CD14-positive monocyte (primary cell): ENCODE measurements at regions not wholly inside any gene's neighbourhood (a gene's known extent, or its start where the extent isn't known, plus 50 kb on each side); places are given as distances from the start of the nearest gene placed in this dataset.

Experiments
- DNase-seq, 3 donors: peaks; one replicate each; pipeline ENCODE4 v3.0.0-alpha.2; 2011 to 2022
- H2AFZ ChIP-seq: 2 replicates; pipeline ENCODE4 v1.6.0; 2012; ENCODE audit warnings: mild to moderate bottlenecking, low read depth, low read length, inconsistent platforms; ENCODE audit not compliant: insufficient read depth, poor library complexity, severe bottlenecking
- H3K27ac ChIP-seq, 2 donors: 1 replicate in 1 of 2; 2 replicates in 1 of 2; pipeline ENCODE4 v1.5.1; 2012 to 2013; ENCODE audit warnings: low read length in 2 of 2, control low read depth in 1 of 2, inconsistent platforms in 1 of 2, low read depth in 1 of 2, mild to moderate bottlenecking in 1 of 2
- H3K27me3 ChIP-seq, 2 donors: one replicate each; pipeline versions ENCODE4 v1.6.0 to v1.6.1; 2011 to 2013; ENCODE audit warnings: low read length in 2 of 2; ENCODE audit not compliant: control insufficient read depth in 2 of 2, insufficient read depth in 2 of 2
- H3K36me3 ChIP-seq, 2 donors: replicated peaks in 1 of 2; 1 replicate in 1 of 2; 2 replicates in 1 of 2; pipeline versions ENCODE4 v1.5.1 to v1.6.1; 2012 to 2013; ENCODE audit warnings: low read length in 2 of 2, control low read depth in 1 of 2, inconsistent platforms in 1 of 2, mild to moderate bottlenecking in 1 of 2; ENCODE audit not compliant: insufficient read depth in 2 of 2, control insufficient read depth in 1 of 2
- H3K4me1 ChIP-seq, 2 donors: 1 replicate in 1 of 2; 2 replicates in 1 of 2; pipeline versions ENCODE4 v1.5.1 to v1.6.1; 2012 to 2013; ENCODE audit warnings: low read length in 2 of 2, control low read depth in 1 of 2, inconsistent platforms in 1 of 2, mild to moderate bottlenecking in 1 of 2, moderate library complexity in 1 of 2; ENCODE audit not compliant: insufficient read depth in 2 of 2, control insufficient read depth in 1 of 2
- H3K4me2 ChIP-seq: replicated peaks from 2 replicates; pipeline ENCODE3; 2012; ENCODE audit warnings: low read length, moderate library complexity, mild to moderate bottlenecking; ENCODE audit not compliant: poor library complexity, severe bottlenecking; ENCODE audit errors: extremely low read depth
- H3K4me3 ChIP-seq, 3 experiments: fragments of 200-600 bp in 1 of 3; sonication (generic) in 1 of 3; replicated peaks in 1 of 3; 1 replicate in 2 of 3; 2 replicates in 1 of 3; pipeline ENCODE4 v1.5.1; 2011 to 2013; ENCODE audit warnings: low read length in 3 of 3, mild to moderate bottlenecking in 3 of 3, control low read depth in 2 of 3, low read depth in 2 of 3, inconsistent platforms in 1 of 3, moderate library complexity in 1 of 3
- H3K79me2 ChIP-seq: 2 replicates; pipeline ENCODE4 v1.6.0; 2012; ENCODE audit warnings: mild to moderate bottlenecking, control low read depth, inconsistent platforms, low read length, moderate library complexity; ENCODE audit not compliant: insufficient read depth
- H3K9ac ChIP-seq: 2 replicates; pipeline ENCODE4 v1.6.0; 2017; ENCODE audit warnings: low read length, mild to moderate bottlenecking; ENCODE audit not compliant: insufficient read depth, poor library complexity, severe bottlenecking
- H3K9me3 ChIP-seq, 2 donors: replicated peaks in 1 of 2; 1 replicate in 1 of 2; 2 replicates in 1 of 2; pipeline versions ENCODE4 v1.5.1 to v1.6.1; 2012 to 2013; ENCODE audit warnings: low read length in 2 of 2, control low read depth in 1 of 2; ENCODE audit not compliant: control insufficient read depth in 1 of 2, insufficient read depth in 1 of 2
- H4K20me1 ChIP-seq: 2 replicates; pipeline ENCODE4 v1.6.0; 2012; ENCODE audit warnings: mild to moderate bottlenecking, low read length, control low read depth, moderate library complexity; ENCODE audit not compliant: insufficient read depth
- H3K27ac Mint-ChIP-seq, 7 donors: one replicate each; pipeline ENCODE4 v1.8.0; 2020; ENCODE audit warnings: mild to moderate bottlenecking in 7 of 7, mixed read lengths in 7 of 7, moderate library complexity in 6 of 7, inconsistent platforms in 2 of 7
- H3K27me3 Mint-ChIP-seq, 3 donors: one replicate each; pipeline ENCODE4 v1.8.0; 2021 to 2022; ENCODE audit warnings: low read depth in 3 of 3, mild to moderate bottlenecking in 3 of 3, mixed read lengths in 3 of 3, moderate library complexity in 3 of 3, inconsistent platforms in 1 of 3
- H3K36me3 Mint-ChIP-seq, 2 donors: one replicate each; pipeline ENCODE4 v1.8.0; 2020; ENCODE audit warnings: mixed read lengths in 2 of 2, inconsistent platforms in 1 of 2, mild to moderate bottlenecking in 1 of 2
- H3K4me1 Mint-ChIP-seq: one replicate; pipeline ENCODE4 v1.8.0; 2020; ENCODE audit warnings: mild to moderate bottlenecking, mixed read lengths
- H3K4me3 Mint-ChIP-seq, 2 donors: one replicate each; pipeline ENCODE4 v1.8.0; 2020; ENCODE audit warnings: mild to moderate bottlenecking in 2 of 2, mixed read lengths in 2 of 2, moderate library complexity in 1 of 2
- H3K9me3 Mint-ChIP-seq, 7 donors: one replicate each; pipeline ENCODE4 v1.8.0; 2020 to 2022; ENCODE audit warnings: mixed read lengths in 7 of 7, mild to moderate bottlenecking in 6 of 7, moderate library complexity in 6 of 7, inconsistent platforms in 2 of 7
- CTCF ChIP-seq: fragments of 200-600 bp; IDR thresholded peaks from one replicate; pipeline ENCODE4 v1.8.0; 2022; ENCODE audit warnings: antibody characterized with exemption, mild to moderate bottlenecking
- WGBS: methylation state at CpG from one replicate; pipeline ENCODE4 v1.1.5; 2013; ENCODE audit warnings: missing lambda C conversion rate; ENCODE audit not compliant: insufficient coverage; 5-methylcytosine and 5-hydroxymethylcytosine counted together
- intact Hi-C, 2 donors: fragments of 100-400 bp; cut with micrococcal nuclease; formaldehyde crosslinking; loops; one replicate each; pipeline versions ENCODE4 v1.15.0 to v1.15.1; 2023

- no peaks in the 10 kb centered on the region for H3K27me3 ChIP-seq
- H3K9ac ChIP-seq, result no peak overlapping the region
- intact Hi-C loops, result no loop called here
- TF ChIP-seq CTCF, result no peak
- no peak overlapping the region for H3K4me3 ChIP-seq
- no peak overlapping the region for H3K27ac ChIP-seq
- H4K20me1 ChIP-seq, result no peaks in the 10 kb centered on the region
- DNase-seq, result no peak
- no peak overlapping the region for H3K4me2 ChIP-seq
- no peaks in the 10 kb centered on the region for H3K4me1 Mint-ChIP-seq
- no peaks in the 10 kb centered on the region for H3K9me3 ChIP-seq
- H3K9me3 Mint-ChIP-seq, result peaks cover 0 to 3% (median 2%) of the 10 kb centered on the region in 7 donors
- H3K36me3 ChIP-seq, result no peaks in the 10 kb centered on the region
- WGBS, result no CpG with 5 or more reads among the region's 6 CpGs
- H2AFZ ChIP-seq, result no peak overlapping the region
- no peaks in the 10 kb centered on the region for H3K79me2 ChIP-seq
- H3K27me3 Mint-ChIP-seq, result no peaks in the 10 kb centered on the region
- H3K4me1 ChIP-seq, result no peaks in the 10 kb centered on the region
- no peak overlapping the region for H3K4me3 Mint-ChIP-seq
- H3K27ac Mint-ChIP-seq, result no peak overlapping the region
- no peaks in the 10 kb centered on the region for H3K36me3 Mint-ChIP-seq
These were observed 289.8 kb downstream of the RAD51AP2 start for GRCh38 chr2:17228461-17228860.

DNA sequence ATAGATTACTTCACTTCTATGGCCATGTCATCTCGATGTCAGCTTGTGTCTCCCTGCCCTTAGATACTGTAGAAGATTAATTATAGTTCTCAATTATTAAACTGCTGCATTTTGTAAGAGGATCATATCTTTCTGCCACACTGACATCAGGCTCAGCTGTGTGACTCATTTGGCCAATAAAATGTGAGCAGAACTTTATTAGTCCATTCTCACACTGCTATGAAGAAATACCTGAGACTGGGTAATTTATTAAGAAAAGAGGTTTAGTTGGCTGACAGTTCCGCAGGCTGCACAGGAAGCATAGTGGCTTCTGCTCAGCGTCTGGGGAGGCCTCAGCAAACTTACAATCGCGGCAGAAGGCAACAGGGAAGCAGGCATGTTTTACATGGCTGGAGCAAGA is 290.4 kb downstream of the RAD51AP2 start:
- H3K4me3 Mint-ChIP-seq, result no peak overlapping the region
- Histone ChIP-seq H3K36me3 (no peaks in the 10 kb centered on the region), H3K27ac (no peak overlapping the region), H3K4me3 (no peak overlapping the region), H2AFZ (no peak overlapping the region), H3K27me3 (no peaks in the 10 kb centered on the region), H3K4me1 (no peaks in the 10 kb centered on the region), H3K9me3 (no peaks in the 10 kb centered on the region), H3K79me2 (no peaks in the 10 kb centered on the region), H4K20me1 (no peaks in the 10 kb centered on the region), H3K4me2 (no peak overlapping the region), H3K9ac (no peak overlapping the region)
- no peaks in the 10 kb centered on the region for H3K4me1 Mint-ChIP-seq
- H3K27me3 Mint-ChIP-seq, result no peaks in the 10 kb centered on the region
- peak overlapping the region in 1 of 7 donors; percentile 43 for H3K27ac Mint-ChIP-seq
- H3K36me3 Mint-ChIP-seq, result no peaks in the 10 kb centered on the region
- TF ChIP-seq CTCF, result no peak
- intact Hi-C loops, result no loop called here
- no peak for DNase-seq
- WGBS, result 70% methylated on average over 2 of the region's 5 CpGs
- peaks cover 0 to 3% (median 2%) of the 10 kb centered on the region in 7 donors for H3K9me3 Mint-ChIP-seq
